H1 (cell line): ENCODE measurements at regions not wholly inside any gene's neighbourhood (a gene's known extent, or its start where the extent isn't known, plus 50 kb on each side); places are given as distances from the start of the nearest gene placed in this dataset.
A peak's percentile ranks its signal among the peaks of the same experiment; 100 is the strongest.

Experiments used
- CEBPB ChIP-seq: IDR thresholded peaks from 2 replicates; pipeline ENCODE4 v1.6.1; 2012; ENCODE audit warnings: low read depth, low read length
- EP300 ChIP-seq, 2 experiments: IDR thresholded peaks; 1 replicate in 1 of 2; 2 replicates in 1 of 2; pipeline ENCODE4 v1.6.1; 2011 to 2012; ENCODE audit warnings: low read depth in 2 of 2, low read length in 2 of 2, mild to moderate bottlenecking in 2 of 2, borderline replicate concordance in 1 of 2, inconsistent platforms in 1 of 2, moderate library complexity in 1 of 2
- TEAD4 ChIP-seq: IDR thresholded peaks from 2 replicates; pipeline ENCODE4 v1.6.1; 2012; ENCODE audit warnings: low read depth, low read length, inconsistent platforms, mixed read lengths
- TF ChIP-seq, protein P1 (sequence below): IDR thresholded peaks from 2 replicates; pipeline ENCODE4 v1.6.1; 2012; ENCODE audit warnings: inconsistent platforms

DNA sequence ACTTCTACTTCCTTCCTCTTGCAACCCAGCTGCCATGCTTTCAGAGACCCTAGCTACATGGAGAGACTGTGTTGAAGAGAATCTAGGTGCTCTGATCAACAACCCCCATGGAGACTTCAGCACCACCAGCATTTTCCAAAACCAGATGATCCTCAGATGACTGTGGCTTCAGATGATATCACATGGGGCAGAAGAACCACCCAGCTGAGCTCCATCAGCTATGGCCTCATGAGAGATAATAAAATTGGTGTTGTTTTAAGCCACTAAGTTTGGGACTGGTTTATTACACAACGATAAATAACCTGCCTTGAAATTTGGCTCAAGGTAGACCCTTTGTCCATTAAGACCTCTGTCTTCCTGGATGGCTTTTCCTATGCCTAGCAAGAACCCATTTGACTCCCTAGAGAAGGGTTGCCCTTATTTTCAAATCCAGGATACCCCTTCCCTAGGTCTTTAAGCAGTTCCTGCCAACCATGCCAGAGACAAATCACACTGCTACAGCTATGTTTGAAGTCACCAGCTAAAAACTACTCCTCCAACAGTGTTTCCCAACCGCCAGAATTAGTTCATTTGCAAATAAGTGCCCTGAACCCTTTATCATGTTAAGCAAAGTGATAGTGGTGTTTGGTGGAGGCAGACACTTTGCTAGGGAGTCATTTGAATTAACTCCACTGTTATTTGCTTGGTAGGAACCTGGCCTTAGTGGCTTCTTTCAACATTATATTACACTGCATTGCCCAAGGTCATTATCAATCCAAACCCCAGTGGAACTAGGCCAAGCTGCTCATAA lies 136.9 kb upstream of the PALS2 start (continued):
- TF ChIP-seq EP300 (IDR thresholded peaks at IDR 0.05; ENCODE audit: borderline replicate concordance in 1 of 2, low read depth in 2 of 2, low read length in 2 of 2), result no peak
- TF ChIP-seq, protein P1, sequence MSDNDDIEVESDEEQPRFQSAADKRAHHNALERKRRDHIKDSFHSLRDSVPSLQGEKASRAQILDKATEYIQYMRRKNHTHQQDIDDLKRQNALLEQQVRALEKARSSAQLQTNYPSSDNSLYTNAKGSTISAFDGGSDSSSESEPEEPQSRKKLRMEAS, result no peak; the same call in 1 of the 2 replicates
- TF ChIP-seq CEBPB, result peak; percentile 83
- no peak for TF ChIP-seq TEAD4
